Neural progenitor cell (in vitro differentiated cells): ENCODE measurements at regions not wholly inside any gene's neighbourhood (a gene's known extent, or its start where the extent isn't known, plus 50 kb on each side); places are given as distances from the start of the nearest gene placed in this dataset.

Source experiments
- DNase-seq: peaks from one replicate; pipeline ENCODE4 v3.0.0-alpha.2; 2016; ENCODE audit warnings: low spot score
- H2AFZ ChIP-seq: fragments of 200-600 bp; sonication (generic); replicated peaks from 2 replicates; pipeline ENCODE4 v1.6.1; 2016; ENCODE audit warnings: antibody characterized with exemption
- H3F3A ChIP-seq: fragments of 200-600 bp; sonication (generic); 2 replicates; pipeline ENCODE4 v1.6.1; 2016; ENCODE audit warnings: antibody characterized with exemption, low read depth
- H3K27ac ChIP-seq: fragments of 200-600 bp; sonication (generic); 2 replicates; pipeline ENCODE4 v1.5.1; 2016; ENCODE audit warnings: mild to moderate bottlenecking
- H3K27me3 ChIP-seq: fragments of 200-600 bp; sonication (generic); 2 replicates; pipeline ENCODE4 v1.6.1; 2016; ENCODE audit warnings: mild to moderate bottlenecking, moderate library complexity
- H3K36me3 ChIP-seq: fragments of 200-600 bp; sonication (generic); 2 replicates; pipeline ENCODE4 v1.5.1; 2016
- H3K4me1 ChIP-seq: fragments of 200-600 bp; sonication (generic); 2 replicates; pipeline ENCODE4 v1.6.1; 2016; ENCODE audit warnings: mixed run types
- H3K4me2 ChIP-seq: fragments of 200-600 bp; sonication (generic); 2 replicates; pipeline ENCODE4 v1.6.1; 2016
- H3K4me3 ChIP-seq: fragments of 200-600 bp; sonication (generic); 2 replicates; pipeline ENCODE4 v1.5.1; 2016
- H3K79me2 ChIP-seq: fragments of 200-600 bp; sonication (generic); 2 replicates; pipeline ENCODE4 v1.6.1; 2016; ENCODE audit warnings: low read depth
- H3K9ac ChIP-seq: fragments of 200-600 bp; sonication (generic); 2 replicates; pipeline ENCODE4 v1.6.1; 2016
- H3K9me3 ChIP-seq: fragments of 200-600 bp; sonication (generic); 2 replicates; pipeline ENCODE4 v1.5.1; 2016; ENCODE audit warnings: low read depth
- H4K20me1 ChIP-seq: fragments of 200-600 bp; sonication (generic); 2 replicates; pipeline ENCODE4 v1.6.1; 2016; ENCODE audit warnings: low read depth
- H3K27ac Mint-ChIP-seq: 3 replicates; pipeline ENCODE4 v1.8.0; 2021; ENCODE audit warnings: mixed read lengths
- H3K27me3 Mint-ChIP-seq: 2 replicates; pipeline ENCODE4 v1.8.0; 2022; ENCODE audit warnings: low read depth, mild to moderate bottlenecking, inconsistent platforms, moderate library complexity, mixed read lengths; ENCODE audit not compliant: insufficient read depth
- H3K36me3 Mint-ChIP-seq: 3 replicates; pipeline ENCODE4 v1.8.0; 2021; ENCODE audit warnings: mixed read lengths
- H3K4me1 Mint-ChIP-seq: 3 replicates; pipeline ENCODE4 v1.8.0; 2021; ENCODE audit warnings: mixed read lengths
- H3K4me3 Mint-ChIP-seq: 3 replicates; pipeline ENCODE4 v1.8.0; 2021; ENCODE audit warnings: mild to moderate bottlenecking, moderate library complexity, mixed read lengths
- H3K9me3 Mint-ChIP-seq: 3 replicates; pipeline ENCODE4 v1.8.0; 2020; ENCODE audit warnings: mixed read lengths
- CTCF ChIP-seq: fragments of 200-600 bp; sonication (generic); IDR thresholded peaks from 2 replicates; pipeline ENCODE4 v1.5.1; 2017; ENCODE audit warnings: antibody characterized with exemption, mild to moderate bottlenecking
- EZH2 ChIP-seq: fragments of 200-600 bp; sonication (generic); IDR thresholded peaks from 2 replicates; pipeline ENCODE4 v1.6.1; 2017; ENCODE audit warnings: antibody characterized with exemption, mild to moderate bottlenecking, moderate library complexity
- EZH2phosphoT487 ChIP-seq: fragments of 200-600 bp; sonication (generic); IDR thresholded peaks from 2 replicates; pipeline ENCODE4 v1.6.1; 2017; ENCODE audit warnings: antibody characterized with exemption

- H3K9ac ChIP-seq = no peak overlapping the region
- TF ChIP-seq CTCF (no peak), EZH2 (no peak), EZH2phosphoT487 (no peak)
- peaks cover 5% of the 10 kb centered on the region for H3K4me1 Mint-ChIP-seq
Observed at GRCh38 chr3:177800561-177800960, 603.3 kb upstream of the TBL1XR1 start.

GRCh38 chr3:177802151-177802900, 605.0 kb upstream of the TBL1XR1 start:
- H3K4me3 ChIP-seq = no peak overlapping the region
- Mint-ChIP-seq H3K36me3 (no peaks in the 10 kb centered on the region), H3K27me3 (no peaks in the 10 kb centered on the region), H3K27ac (no peak overlapping the region), H3K9me3 (peaks cover 4% of the 10 kb centered on the region), H3K4me1 (peaks cover 5% of the 10 kb centered on the region), H3K4me3 (no peak overlapping the region)
- no peaks in the 10 kb centered on the region for H3K36me3 ChIP-seq
- no peak overlapping the region for H3K9ac ChIP-seq
- no peak overlapping the region for H3K4me2 ChIP-seq
- no peaks in the 10 kb centered on the region for H3K9me3 ChIP-seq
- no peaks in the 10 kb centered on the region for H3K79me2 ChIP-seq
- DNase-seq = no peak
- no peaks in the 10 kb centered on the region for H3F3A ChIP-seq
- H3K27me3 ChIP-seq = no peaks in the 10 kb centered on the region
- no peak overlapping the region for H2AFZ ChIP-seq
- no peak overlapping the region for H3K27ac ChIP-seq
- no peaks in the 10 kb centered on the region for H3K4me1 ChIP-seq
- no peaks in the 10 kb centered on the region for H4K20me1 ChIP-seq
- no peak for TF ChIP-seq EZH2phosphoT487

More at GRCh38 chr3:177800561-177800960, 603.3 kb upstream of the TBL1XR1 start:
- H3K27ac ChIP-seq = no peak overlapping the region
- H2AFZ ChIP-seq = no peak overlapping the region
- DNase-seq = no peak
- Mint-ChIP-seq H3K27me3 (no peaks in the 10 kb centered on the region), H3K27ac (no peak overlapping the region), H3K36me3 (no peaks in the 10 kb centered on the region), H3K4me3 (no peak overlapping the region), H3K9me3 (peaks cover 4% of the 10 kb centered on the region)
- H3K4me3 ChIP-seq = no peak overlapping the region
- H4K20me1 ChIP-seq = no peaks in the 10 kb centered on the region
- H3K4me2 ChIP-seq = no peak overlapping the region
- H3K79me2 ChIP-seq = no peaks in the 10 kb centered on the region
- no peaks in the 10 kb centered on the region for H3F3A ChIP-seq
- H3K36me3 ChIP-seq = no peaks in the 10 kb centered on the region
- no peaks in the 10 kb centered on the region for H3K4me1 ChIP-seq
- H3K27me3 ChIP-seq = no peaks in the 10 kb centered on the region
- no peaks in the 10 kb centered on the region for H3K9me3 ChIP-seq

GRCh38 chr3:177803500-177803899, 606.2 kb upstream of the TBL1XR1 start:
- no peak overlapping the region for H3K4me2 ChIP-seq
- no peaks in the 10 kb centered on the region for H3K79me2 ChIP-seq
- H3K36me3 Mint-ChIP-seq = no peaks in the 10 kb centered on the region
- H3K4me3 ChIP-seq = no peak overlapping the region
- no peaks in the 10 kb centered on the region for H3K27me3 ChIP-seq
- H3K36me3 ChIP-seq = no peaks in the 10 kb centered on the region
- H3K9ac ChIP-seq = no peak overlapping the region
- no peak overlapping the region for H2AFZ ChIP-seq
- H3F3A ChIP-seq = no peaks in the 10 kb centered on the region
- H3K27ac ChIP-seq = no peak overlapping the region
- peaks cover 12% of the 10 kb centered on the region for H3K9me3 Mint-ChIP-seq
- no peaks in the 10 kb centered on the region for H3K27me3 Mint-ChIP-seq
- H3K9me3 ChIP-seq = no peaks in the 10 kb centered on the region
- peaks cover 5% of the 10 kb centered on the region for H3K4me1 Mint-ChIP-seq
- no peak overlapping the region for H3K27ac Mint-ChIP-seq
- TF ChIP-seq EZH2 = no peak
- no peak for TF ChIP-seq EZH2phosphoT487
- no peak for TF ChIP-seq CTCF
- no peaks in the 10 kb centered on the region for H3K4me1 ChIP-seq
- DNase-seq = no peak
- no peaks in the 10 kb centered on the region for H4K20me1 ChIP-seq
- H3K4me3 Mint-ChIP-seq = no peak overlapping the region

- no peaks in the 10 kb centered on the region for H3K4me1 ChIP-seq
- H3K4me1 Mint-ChIP-seq = peaks cover 5% of the 10 kb centered on the region
- no peak overlapping the region for H3K4me3 ChIP-seq
- TF ChIP-seq EZH2 = no peak
- no peak for TF ChIP-seq CTCF
- no peak for TF ChIP-seq EZH2phosphoT487
- DNase-seq = no peak
- no peak overlapping the region for H3K27ac Mint-ChIP-seq
- H3K9ac ChIP-seq = no peak overlapping the region
- H3K36me3 ChIP-seq = no peaks in the 10 kb centered on the region
- no peaks in the 10 kb centered on the region for H3F3A ChIP-seq
- no peaks in the 10 kb centered on the region for H3K9me3 ChIP-seq
- H2AFZ ChIP-seq = no peak overlapping the region
- peaks cover 12% of the 10 kb centered on the region for H3K9me3 Mint-ChIP-seq
- no peaks in the 10 kb centered on the region for H3K27me3 Mint-ChIP-seq
- no peaks in the 10 kb centered on the region for H4K20me1 ChIP-seq
- no peaks in the 10 kb centered on the region for H3K36me3 Mint-ChIP-seq
- no peak overlapping the region for H3K4me3 Mint-ChIP-seq
- H3K27me3 ChIP-seq = no peaks in the 10 kb centered on the region
- H3K79me2 ChIP-seq = no peaks in the 10 kb centered on the region
- no peak overlapping the region for H3K27ac ChIP-seq
- H3K4me2 ChIP-seq = no peak overlapping the region
Observed at GRCh38 chr3:177804032-177804431, 606.8 kb upstream of the TBL1XR1 start.
